Skeletal muscle tissue (tissue), 3 donors: ENCODE measurements at regions not wholly inside any gene's neighbourhood (a gene's known extent, or its start where the extent isn't known, plus 50 kb on each side); places are given as distances from the start of the nearest gene placed in this dataset.

ENCODE experiments used
- H3K27ac ChIP-seq: one replicate; pipeline ENCODE4 v1.7.0; 2013; ENCODE audit warnings: mild to moderate bottlenecking, low read depth, low read length, inconsistent platforms
- H3K27me3 ChIP-seq, 3 donors: one replicate each; pipeline ENCODE4 v1.7.0; 2013; ENCODE audit warnings: low read length in 3 of 3; ENCODE audit not compliant: control insufficient read depth in 3 of 3, insufficient read depth in 3 of 3
- H3K36me3 ChIP-seq, 3 donors: one replicate each; pipeline ENCODE4 v1.7.0; 2013; ENCODE audit warnings: low read length in 3 of 3; ENCODE audit not compliant: control insufficient read depth in 3 of 3, insufficient read depth in 3 of 3
- H3K4me1 ChIP-seq, 3 donors: one replicate each; pipeline ENCODE4 v1.7.0; 2013; ENCODE audit warnings: low read length in 3 of 3, mild to moderate bottlenecking in 3 of 3; ENCODE audit not compliant: control insufficient read depth in 3 of 3, insufficient read depth in 3 of 3
- H3K4me3 ChIP-seq, 3 donors: one replicate each; pipeline ENCODE4 v1.7.0; 2013; ENCODE audit warnings: low read length in 3 of 3
- H3K9ac ChIP-seq, 3 donors: one replicate each; pipeline ENCODE4 v1.7.0; 2013; ENCODE audit warnings: low read length in 3 of 3, mild to moderate bottlenecking in 3 of 3, moderate library complexity in 2 of 3, low read depth in 1 of 3
- H3K9me3 ChIP-seq, 3 donors: one replicate each; pipeline ENCODE4 v1.7.0; 2013; ENCODE audit warnings: low read length in 3 of 3; ENCODE audit not compliant: control insufficient read depth in 3 of 3
- donor health status: Osteomylitis.

DNA sequence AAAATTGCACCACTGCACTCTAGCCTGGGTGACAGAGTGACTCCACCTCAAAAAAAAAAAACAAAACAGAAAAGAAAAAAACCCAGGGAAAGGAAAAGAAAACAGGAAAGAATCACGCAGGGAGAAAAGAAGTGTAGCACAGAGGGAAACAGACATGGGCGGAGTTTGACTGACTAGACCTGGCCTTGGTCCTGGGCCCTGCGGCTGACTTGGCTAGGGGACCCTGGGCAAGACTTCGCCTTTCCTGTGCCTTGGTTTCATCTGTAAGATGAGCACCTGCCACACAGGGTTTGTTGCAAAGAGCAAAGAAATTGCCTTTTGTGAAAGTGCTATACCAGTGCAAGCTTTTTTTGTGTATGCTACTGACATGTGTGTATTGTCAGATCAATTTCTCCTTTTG lies 71.3 kb upstream of the KCNG1 start:
- H3K4me3 ChIP-seq = no peak overlapping the region
- no peaks in the 10 kb centered on the region for H3K36me3 ChIP-seq
- no peak overlapping the region for H3K9ac ChIP-seq
- H3K27ac ChIP-seq = no peak overlapping the region
- H3K4me1 ChIP-seq = no peaks in the 10 kb centered on the region
- no peaks in the 10 kb centered on the region for H3K9me3 ChIP-seq
- H3K27me3 ChIP-seq = peaks cover 30 to 40% (median 34%) of the 10 kb centered on the region in 3 donors

- peaks cover 30 to 39% (median 37%) of the 10 kb centered on the region in 3 donors for H3K27me3 ChIP-seq
- no peak overlapping the region for H3K9ac ChIP-seq
- no peaks in the 10 kb centered on the region for H3K9me3 ChIP-seq
- H3K4me1 ChIP-seq = no peaks in the 10 kb centered on the region
- H3K4me3 ChIP-seq = no peak overlapping the region
- no peak overlapping the region for H3K27ac ChIP-seq
- H3K36me3 ChIP-seq = no peaks in the 10 kb centered on the region
Measured at GRCh38 chr20:51093240-51093763, 70.4 kb upstream of the KCNG1 start.

DNA sequence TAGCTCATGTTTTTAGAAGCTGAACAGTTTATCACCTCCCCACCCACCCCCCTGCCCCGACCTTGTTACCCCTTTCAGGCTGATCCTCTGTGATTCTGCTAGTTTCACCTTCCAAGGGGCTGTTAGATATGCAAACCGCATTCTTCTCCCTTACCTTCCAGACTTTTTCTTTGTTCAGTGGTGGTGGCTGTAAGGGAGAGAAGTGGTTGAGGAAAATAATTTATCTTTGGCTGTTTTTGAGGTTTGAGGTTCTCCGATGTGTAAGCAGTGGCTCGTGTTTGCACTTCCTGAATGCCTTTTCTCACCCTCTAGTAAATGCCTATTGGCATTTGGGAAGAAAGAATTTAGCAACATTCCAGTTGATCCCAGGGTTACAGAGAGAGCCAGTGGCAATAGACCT lies 69.4 kb upstream of the KCNG1 start:
- no peaks in the 10 kb centered on the region for H3K9me3 ChIP-seq
- no peak overlapping the region for H3K27ac ChIP-seq
- H3K4me3 ChIP-seq = no peak overlapping the region
- no peaks in the 10 kb centered on the region for H3K36me3 ChIP-seq
- peaks cover 30 to 43% (median 43%) of the 10 kb centered on the region in 3 donors for H3K27me3 ChIP-seq
- H3K9ac ChIP-seq = no peak overlapping the region
- H3K4me1 ChIP-seq = no peaks in the 10 kb centered on the region

GRCh38 chr20:51091406-51092195 lies 68.7 kb upstream of the KCNG1 start:
- Histone ChIP-seq H3K9ac (no peak overlapping the region), H3K9me3 (no peaks in the 10 kb centered on the region), H3K27me3 (peaks cover 30 to 45% (median 42%) of the 10 kb centered on the region in 3 donors), H3K36me3 (no peaks in the 10 kb centered on the region), H3K4me1 (no peaks in the 10 kb centered on the region), H3K4me3 (no peak overlapping the region), H3K27ac (no peak overlapping the region)

DNA sequence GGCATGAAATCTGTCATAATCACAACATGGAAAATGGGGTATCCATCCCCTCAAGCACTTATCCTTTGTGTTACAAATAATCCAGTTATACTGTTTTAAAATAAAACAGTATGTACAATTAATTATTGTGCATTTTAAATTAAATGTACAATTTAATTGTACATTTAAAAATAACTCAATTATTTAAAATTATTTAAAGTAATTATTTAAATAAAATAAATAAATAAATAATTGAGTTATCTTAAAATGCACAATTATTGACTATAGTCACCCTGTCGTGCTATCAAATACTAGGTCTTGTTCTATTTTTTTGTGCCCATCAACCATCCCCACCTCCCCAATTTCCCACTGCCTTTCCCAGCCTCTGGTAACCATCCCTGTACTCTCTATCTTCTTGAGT lies 66.9 kb upstream of the KCNG1 start:
- no peak overlapping the region for H3K9ac ChIP-seq
- no peaks in the 10 kb centered on the region for H3K4me1 ChIP-seq
- no peak overlapping the region for H3K4me3 ChIP-seq
- no peaks in the 10 kb centered on the region for H3K9me3 ChIP-seq
- no peaks in the 10 kb centered on the region for H3K36me3 ChIP-seq
- H3K27ac ChIP-seq = no peak overlapping the region
- peaks cover 24 to 47% (median 37%) of the 10 kb centered on the region in 3 donors for H3K27me3 ChIP-seq

DNA sequence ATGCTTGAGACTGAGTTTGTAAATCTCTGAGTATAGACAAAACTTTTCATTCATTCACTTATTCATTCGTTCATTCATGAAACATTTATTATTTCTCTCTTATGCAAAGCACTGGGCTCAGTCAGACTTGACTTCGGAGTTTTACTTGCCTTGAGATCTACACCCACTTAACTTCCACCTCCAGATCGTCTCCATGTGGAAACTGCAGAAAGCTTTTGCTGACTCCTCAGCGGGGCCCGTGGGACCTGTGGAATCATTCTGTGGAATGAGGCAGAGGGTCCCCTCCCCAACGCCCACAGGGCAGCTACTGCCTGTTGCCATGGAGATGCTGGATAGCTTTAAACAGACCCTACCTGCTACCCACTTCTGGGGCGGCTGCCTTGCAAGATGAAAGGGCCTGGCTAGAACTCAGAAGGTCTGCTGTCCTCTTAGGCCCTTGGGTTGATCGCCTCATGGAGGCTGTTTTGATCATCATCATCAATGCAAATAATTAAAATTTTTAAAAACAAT lies 66.4 kb upstream of the KCNG1 start:
- no peaks in the 10 kb centered on the region for H3K9me3 ChIP-seq
- H3K36me3 ChIP-seq = no peaks in the 10 kb centered on the region
- no peak overlapping the region for H3K4me3 ChIP-seq
- peaks cover 24 to 52% (median 37%) of the 10 kb centered on the region in 3 donors for H3K27me3 ChIP-seq
- H3K27ac ChIP-seq = no peak overlapping the region
- no peaks in the 10 kb centered on the region for H3K4me1 ChIP-seq
- no peak overlapping the region for H3K9ac ChIP-seq

DNA sequence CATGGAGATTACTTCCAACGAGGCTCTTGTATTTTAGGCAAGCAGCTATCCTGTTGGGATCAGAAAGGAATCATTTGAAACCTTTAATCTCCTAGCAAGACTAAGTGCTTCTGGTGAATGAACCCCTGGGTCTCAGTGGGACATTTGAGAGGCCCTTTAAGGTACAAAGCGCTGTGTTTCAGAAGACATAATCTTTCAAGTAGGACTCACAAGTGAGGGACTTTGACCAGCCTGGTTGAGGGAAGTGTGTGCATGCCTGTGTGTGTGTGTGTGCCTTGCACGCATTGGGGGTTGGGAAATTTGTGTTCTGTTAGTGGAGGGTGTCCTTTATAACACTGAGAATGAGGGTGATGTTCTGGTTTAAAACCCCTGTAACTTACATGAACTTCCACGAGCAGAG lies 64.4 kb upstream of the KCNG1 start:
- H3K9me3 ChIP-seq = no peaks in the 10 kb centered on the region
- no peak overlapping the region for H3K27ac ChIP-seq
- no peaks in the 10 kb centered on the region for H3K4me1 ChIP-seq
- H3K36me3 ChIP-seq = no peaks in the 10 kb centered on the region
- peaks cover 29 to 56% (median 42%) of the 10 kb centered on the region in 3 donors for H3K27me3 ChIP-seq
- H3K4me3 ChIP-seq = no peak overlapping the region
- H3K9ac ChIP-seq = no peak overlapping the region

DNA sequence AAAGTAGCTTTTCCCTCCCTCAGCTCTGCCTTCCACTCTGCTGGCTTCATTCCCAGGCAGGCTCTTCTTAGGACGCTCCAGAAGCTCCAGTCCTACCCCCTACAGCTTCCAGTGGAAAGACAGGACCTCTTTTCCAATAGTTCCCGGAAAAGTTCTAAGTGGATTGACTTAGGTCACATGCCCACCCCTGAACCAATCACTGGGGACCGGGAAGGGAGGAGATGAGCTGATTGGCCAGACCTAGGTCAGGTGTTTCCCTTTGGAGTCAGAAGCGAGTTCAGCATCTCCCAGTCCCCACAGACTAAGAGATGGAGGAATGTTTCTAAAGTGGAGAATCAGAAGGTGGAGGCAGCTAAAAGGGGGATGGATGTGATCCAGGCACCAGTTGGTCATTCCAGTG lies 62.9 kb upstream of the KCNG1 start:
- Histone ChIP-seq H3K27me3 (peaks cover 19 to 47% (median 36%) of the 10 kb centered on the region in 3 donors), H3K4me3 (no peak overlapping the region), H3K27ac (no peak overlapping the region), H3K4me1 (no peaks in the 10 kb centered on the region), H3K36me3 (no peaks in the 10 kb centered on the region), H3K9me3 (no peaks in the 10 kb centered on the region), H3K9ac (no peak overlapping the region)

DNA sequence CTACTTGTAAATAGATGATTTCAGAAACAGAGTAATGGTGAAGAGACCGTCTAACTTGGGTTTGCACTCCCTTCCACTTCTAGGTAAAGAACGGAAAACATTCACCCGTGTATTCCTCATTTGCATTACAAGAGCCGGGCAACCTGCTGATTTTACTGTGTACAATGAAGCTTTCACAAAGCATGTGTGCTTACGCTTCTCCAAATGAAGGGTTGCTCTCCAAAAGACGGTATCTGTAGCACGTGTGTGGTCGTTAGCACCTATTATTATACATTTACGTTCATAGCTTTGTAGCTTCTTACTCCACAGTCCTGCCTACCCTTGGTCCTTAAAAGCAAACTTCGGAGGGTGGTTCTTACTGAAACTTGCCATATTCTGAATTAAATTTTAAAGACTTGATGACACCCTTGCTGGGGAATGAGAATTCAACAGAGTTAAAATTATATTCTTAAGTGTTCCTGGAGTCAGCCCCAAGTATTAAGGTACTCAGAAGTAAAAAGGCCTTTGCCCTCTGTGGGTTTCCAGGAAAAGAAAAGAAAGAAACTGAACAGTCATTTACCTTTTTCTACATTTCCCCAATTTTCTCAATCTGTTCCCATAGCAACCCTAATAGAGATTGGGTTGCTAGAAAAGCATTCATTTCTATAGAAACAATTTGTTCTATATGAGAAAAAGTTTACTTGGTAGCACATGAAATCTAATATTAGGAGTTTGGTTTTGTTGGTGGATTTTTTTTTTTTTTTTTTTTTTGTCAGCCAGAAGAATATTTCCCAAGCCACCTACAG lies 61.9 kb upstream of the KCNG1 start:
- no peak overlapping the region for H3K4me3 ChIP-seq
- H3K36me3 ChIP-seq = no peaks in the 10 kb centered on the region
- no peaks in the 10 kb centered on the region for H3K4me1 ChIP-seq
- peaks cover 12 to 39% (median 30%) of the 10 kb centered on the region in 3 donors for H3K27me3 ChIP-seq
- no peaks in the 10 kb centered on the region for H3K9me3 ChIP-seq
- no peak overlapping the region for H3K27ac ChIP-seq
- H3K9ac ChIP-seq = no peak overlapping the region

DNA sequence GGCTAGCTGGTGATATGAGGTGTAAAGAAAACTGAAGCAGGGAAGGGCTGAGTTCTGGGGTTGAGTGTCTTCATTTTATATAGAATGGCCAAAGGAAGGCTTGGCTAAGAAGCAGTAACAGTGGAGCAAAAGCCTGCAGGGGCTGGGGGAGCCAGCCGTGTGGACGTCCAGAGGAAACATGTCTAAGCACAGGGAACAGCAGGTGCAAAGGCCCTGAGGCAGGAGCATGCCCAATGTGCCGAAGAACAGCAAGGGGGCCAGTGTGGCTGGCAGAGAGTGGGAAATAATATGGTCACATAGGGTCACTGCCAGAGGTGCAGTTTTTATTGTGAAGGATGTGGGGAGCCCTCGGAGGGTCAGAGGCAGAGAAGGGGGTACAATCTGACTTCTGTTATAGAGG lies 60.5 kb upstream of the KCNG1 start:
- Histone ChIP-seq H3K9ac (no peak overlapping the region), H3K4me3 (no peak overlapping the region), H3K27me3 (peaks cover 15 to 39% (median 29%) of the 10 kb centered on the region in 3 donors), H3K27ac (no peak overlapping the region), H3K4me1 (no peaks in the 10 kb centered on the region), H3K9me3 (no peaks in the 10 kb centered on the region), H3K36me3 (no peaks in the 10 kb centered on the region)
